ENCODE measurements at regions not wholly inside any gene's neighbourhood (a gene's known extent, or its start where the extent isn't known, plus 50 kb on each side); places are given as distances from the start of the nearest gene placed in this dataset.

- no peak overlapping the region for H3K4me3 ChIP-seq (ENCODE audit: low read depth, low read length)
- no peak for TF ChIP-seq CTCF (conservative IDR thresholded peaks at IDR 0.05; ENCODE audit: low read depth, low read length)
- DNase-seq (ENCODE audit: low read depth) = no peak
These were observed 304.8 kb upstream of the SORL1-AS1 start for GRCh38 chr11:121757480-121758125.

GRCh38 chr11:121755906-121756305 lies 303.1 kb upstream of the SORL1-AS1 start:
- DNase-seq (ENCODE audit: low read depth) = no peak
- no peak overlapping the region for H3K4me3 ChIP-seq (ENCODE audit: low read depth, low read length)
- no peak for TF ChIP-seq CTCF (conservative IDR thresholded peaks at IDR 0.05; ENCODE audit: low read depth, low read length)

GRCh38 chr11:121755191-121755590 lies 302.4 kb upstream of the SORL1-AS1 start:
- no peak for DNase-seq (ENCODE audit: low read depth)
- H3K4me3 ChIP-seq (ENCODE audit: low read depth, low read length) = no peak overlapping the region
- no peak for TF ChIP-seq CTCF (conservative IDR thresholded peaks at IDR 0.05; ENCODE audit: low read depth, low read length)

GRCh38 chr11:121754598-121754997 lies 301.8 kb upstream of the SORL1-AS1 start:
- no peak for DNase-seq (ENCODE audit: low read depth)
- no peak overlapping the region for H3K4me3 ChIP-seq (ENCODE audit: low read depth, low read length)
- no peak for TF ChIP-seq CTCF (conservative IDR thresholded peaks at IDR 0.05; ENCODE audit: low read depth, low read length)

- no peak overlapping the region for H3K4me3 ChIP-seq (ENCODE audit: low read depth, low read length)
- no peak for TF ChIP-seq CTCF (conservative IDR thresholded peaks at IDR 0.05; ENCODE audit: low read depth, low read length)
- no peak for DNase-seq (ENCODE audit: low read depth)
These were observed 296.9 kb upstream of the SORL1-AS1 start for GRCh38 chr11:121749691-121750090.

- H3K4me3 ChIP-seq (ENCODE audit: low read depth, low read length) = no peak overlapping the region
- no peak for TF ChIP-seq CTCF (conservative IDR thresholded peaks at IDR 0.05; ENCODE audit: low read depth, low read length)
- DNase-seq (ENCODE audit: low read depth) = no peak
These were observed 295.3 kb upstream of the SORL1-AS1 start for GRCh38 chr11:121748068-121748467.

- no peak for DNase-seq (ENCODE audit: low read depth)
- H3K4me3 ChIP-seq (ENCODE audit: low read depth, low read length) = no peak overlapping the region
- no peak for TF ChIP-seq CTCF (conservative IDR thresholded peaks at IDR 0.05; ENCODE audit: low read depth, low read length)
These were observed 290.5 kb upstream of the SORL1-AS1 start for GRCh38 chr11:121743285-121743684.

Data from epithelial cell of proximal tubule (primary cell).